ENCODE measurements at regions not wholly inside any gene's neighbourhood (a gene's known extent, or its start where the extent isn't known, plus 50 kb on each side); places are given as distances from the start of the nearest gene placed in this dataset.

- no peaks in the 10 kb centered on the region for H3K36me3 ChIP-seq (ENCODE audit: control insufficient read depth in 2 of 2, insufficient read depth in 1 of 2, low read length in 2 of 2)
- H3K9me3 ChIP-seq (ENCODE audit: control insufficient read depth, insufficient read depth, low read depth, low read length): no peaks in the 10 kb centered on the region
- H3K27ac ChIP-seq (ENCODE audit: extremely low read depth, low read depth, low read length): no peak overlapping the region
- ChIA-PET POLR2A (no interaction called here), CTCF (no interaction called here)
- H3K4me3 ChIP-seq (ENCODE audit: low read depth, low read length): no peak overlapping the region
- TF ChIP-seq ZNF155 (tag by site-specific recombination; IDR thresholded peaks at IDR 0.05) (no peak), ZNF626 (tag by site-specific recombination; IDR thresholded peaks at IDR 0.05) (no peak), ZNF23 (tag by site-specific recombination; IDR thresholded peaks at IDR 0.05; ENCODE audit: borderline replicate concordance) (no peak), PRDM1 (tag by site-specific recombination; IDR thresholded peaks at IDR 0.05) (no peak), KLF16 (tag by site-specific recombination; IDR thresholded peaks at IDR 0.05) (no peak), ZNF341 (tag by site-specific recombination; IDR thresholded peaks at IDR 0.05; ENCODE audit: low read depth) (no peak)
- H3K4me1 ChIP-seq (ENCODE audit: control insufficient read depth, insufficient read depth, low read length): no peaks in the 10 kb centered on the region
Observed at GRCh38 chr1:199265319-199265718, 626.5 kb downstream of the PTPRC start.

DNA sequence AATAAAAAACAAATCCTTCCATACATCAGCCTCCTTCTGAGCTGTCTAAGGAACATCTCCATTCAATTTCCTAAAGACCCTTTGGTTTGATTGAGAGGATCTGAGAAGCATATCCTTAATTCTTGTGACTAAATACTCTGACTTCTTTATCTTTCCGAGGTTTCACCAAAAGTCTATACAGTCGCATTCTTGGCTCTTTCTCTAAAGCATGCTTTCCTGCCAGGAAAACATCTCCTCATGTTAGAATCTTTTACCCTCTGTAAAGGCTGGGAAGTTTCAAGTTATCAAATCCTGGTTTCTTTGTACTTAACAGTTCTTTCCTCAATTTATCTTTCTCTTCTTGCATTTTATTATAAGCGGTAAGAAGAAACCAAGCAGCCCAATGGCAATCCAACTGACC is 630.4 kb downstream of the PTPRC start:
- ChIA-PET POLR2A (no interaction called here), CTCF (no interaction called here)
- H3K36me3 ChIP-seq (ENCODE audit: control insufficient read depth in 2 of 2, insufficient read depth in 1 of 2, low read length in 2 of 2): no peaks in the 10 kb centered on the region
- H3K4me1 ChIP-seq (ENCODE audit: control insufficient read depth, insufficient read depth, low read length): no peaks in the 10 kb centered on the region
- TF ChIP-seq, protein P1, sequence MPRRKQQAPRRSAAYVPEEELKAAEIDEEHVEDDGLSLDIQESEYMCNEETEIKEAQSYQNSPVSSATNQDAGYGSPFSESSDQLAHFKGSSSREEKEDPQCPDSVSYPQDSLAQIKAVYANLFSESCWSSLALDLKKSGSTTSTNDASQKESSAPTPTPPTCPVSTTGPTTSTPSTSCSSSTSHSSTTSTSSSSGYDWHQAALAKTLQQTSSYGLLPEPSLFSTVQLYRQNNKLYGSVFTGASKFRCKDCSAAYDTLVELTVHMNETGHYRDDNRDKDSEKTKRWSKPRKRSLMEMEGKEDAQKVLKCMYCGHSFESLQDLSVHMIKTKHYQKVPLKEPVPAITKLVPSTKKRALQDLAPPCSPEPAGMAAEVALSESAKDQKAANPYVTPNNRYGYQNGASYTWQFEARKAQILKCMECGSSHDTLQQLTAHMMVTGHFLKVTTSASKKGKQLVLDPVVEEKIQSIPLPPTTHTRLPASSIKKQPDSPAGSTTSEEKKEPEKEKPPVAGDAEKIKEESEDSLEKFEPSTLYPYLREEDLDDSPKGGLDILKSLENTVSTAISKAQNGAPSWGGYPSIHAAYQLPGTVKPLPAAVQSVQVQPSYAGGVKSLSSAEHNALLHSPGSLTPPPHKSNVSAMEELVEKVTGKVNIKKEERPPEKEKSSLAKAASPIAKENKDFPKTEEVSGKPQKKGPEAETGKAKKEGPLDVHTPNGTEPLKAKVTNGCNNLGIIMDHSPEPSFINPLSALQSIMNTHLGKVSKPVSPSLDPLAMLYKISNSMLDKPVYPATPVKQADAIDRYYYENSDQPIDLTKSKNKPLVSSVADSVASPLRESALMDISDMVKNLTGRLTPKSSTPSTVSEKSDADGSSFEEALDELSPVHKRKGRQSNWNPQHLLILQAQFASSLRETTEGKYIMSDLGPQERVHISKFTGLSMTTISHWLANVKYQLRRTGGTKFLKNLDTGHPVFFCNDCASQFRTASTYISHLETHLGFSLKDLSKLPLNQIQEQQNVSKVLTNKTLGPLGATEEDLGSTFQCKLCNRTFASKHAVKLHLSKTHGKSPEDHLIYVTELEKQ (tag by site-specific recombination; IDR thresholded peaks at IDR 0.05; ENCODE audit: borderline replicate concordance): no peak
- TF ChIP-seq ZNF664 (tag by site-specific recombination; IDR thresholded peaks at IDR 0.05) (no peak), ZBTB20 (tag by site-specific recombination; IDR thresholded peaks at IDR 0.05) (no peak), HOXC10 (CRISPR knock-in tag; IDR thresholded peaks at IDR 0.05) (no peak), ZSCAN30 (tag by site-specific recombination; IDR thresholded peaks at IDR 0.05) (no peak), SP2 (tag by site-specific recombination; IDR thresholded peaks at IDR 0.05) (no peak), ZNF548 (tag by site-specific recombination; IDR thresholded peaks at IDR 0.05) (no peak), ZNF223 (tag by site-specific recombination; IDR thresholded peaks at IDR 0.05) (no peak), ZFP41 (tag by site-specific recombination; IDR thresholded peaks at IDR 0.05; ENCODE audit: borderline replicate concordance) (no peak), ZNF16 (tag by site-specific recombination; IDR thresholded peaks at IDR 0.05; ENCODE audit: low read depth) (no peak), ZNF302 (tag by site-specific recombination; IDR thresholded peaks at IDR 0.05; ENCODE audit: low read depth) (no peak)
- TF ChIP-seq, protein P2, sequence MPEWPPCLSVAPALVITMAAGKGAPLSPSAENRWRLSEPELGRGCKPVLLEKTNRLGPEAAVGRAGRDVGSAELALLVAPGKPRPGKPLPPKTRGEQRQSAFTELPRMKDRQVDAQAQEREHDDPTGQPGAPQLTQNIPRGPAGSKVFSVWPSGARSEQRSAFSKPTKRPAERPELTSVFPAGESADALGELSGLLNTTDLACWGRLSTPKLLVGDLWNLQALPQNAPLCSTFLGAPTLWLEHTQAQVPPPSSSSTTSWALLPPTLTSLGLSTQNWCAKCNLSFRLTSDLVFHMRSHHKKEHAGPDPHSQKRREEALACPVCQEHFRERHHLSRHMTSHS (tag by site-specific recombination; IDR thresholded peaks at IDR 0.05): no peak
- H3K4me3 ChIP-seq (ENCODE audit: low read depth, low read length): no peak overlapping the region
- H3K9me3 ChIP-seq (ENCODE audit: control insufficient read depth, insufficient read depth, low read depth, low read length): no peaks in the 10 kb centered on the region
- no peak overlapping the region for H3K27ac ChIP-seq (ENCODE audit: extremely low read depth, low read depth, low read length)

GRCh38 chr1:199272139-199272544 is 633.3 kb downstream of the PTPRC start:
- no peak overlapping the region for H3K27ac ChIP-seq (ENCODE audit: extremely low read depth, low read depth, low read length)
- no peaks in the 10 kb centered on the region for H3K36me3 ChIP-seq (ENCODE audit: control insufficient read depth in 2 of 2, insufficient read depth in 1 of 2, low read length in 2 of 2)
- CTCF ChIA-PET: interaction anchor here (0.6 kb wide), 1 partner anchor 17 kb away, joined by 5 read pairs; no protein-coding TSS in a partner anchor
- H3K4me3 ChIP-seq (ENCODE audit: low read depth, low read length): no peak overlapping the region
- H3K9me3 ChIP-seq (ENCODE audit: control insufficient read depth, insufficient read depth, low read depth, low read length): no peaks in the 10 kb centered on the region
- POLR2A ChIA-PET: no interaction called here
- no peaks in the 10 kb centered on the region for H3K4me1 ChIP-seq (ENCODE audit: control insufficient read depth, insufficient read depth, low read length)
- TF ChIP-seq ZNF621 (tag by site-specific recombination; IDR thresholded peaks at IDR 0.05) (no peak), ZNF394 (tag by site-specific recombination; IDR thresholded peaks at IDR 0.05; ENCODE audit: borderline replicate concordance) (no peak), ZNF24 (tag by site-specific recombination; IDR thresholded peaks at IDR 0.05) (no peak), ZNF223 (tag by site-specific recombination; IDR thresholded peaks at IDR 0.05) (no peak), ZNF707 (tag by site-specific recombination; IDR thresholded peaks at IDR 0.05) (no peak), PRDM6 (tag by site-specific recombination; IDR thresholded peaks at IDR 0.05) (no peak), GLI2 (tag by site-specific recombination; IDR thresholded peaks at IDR 0.05; ENCODE audit: borderline replicate concordance, low read depth) (no peak), ZNF701 (tag by site-specific recombination; IDR thresholded peaks at IDR 0.05) (no peak), ZNF629 (tag by site-specific recombination; IDR thresholded peaks at IDR 0.05) (no peak)
- TF ChIP-seq, protein P3, sequence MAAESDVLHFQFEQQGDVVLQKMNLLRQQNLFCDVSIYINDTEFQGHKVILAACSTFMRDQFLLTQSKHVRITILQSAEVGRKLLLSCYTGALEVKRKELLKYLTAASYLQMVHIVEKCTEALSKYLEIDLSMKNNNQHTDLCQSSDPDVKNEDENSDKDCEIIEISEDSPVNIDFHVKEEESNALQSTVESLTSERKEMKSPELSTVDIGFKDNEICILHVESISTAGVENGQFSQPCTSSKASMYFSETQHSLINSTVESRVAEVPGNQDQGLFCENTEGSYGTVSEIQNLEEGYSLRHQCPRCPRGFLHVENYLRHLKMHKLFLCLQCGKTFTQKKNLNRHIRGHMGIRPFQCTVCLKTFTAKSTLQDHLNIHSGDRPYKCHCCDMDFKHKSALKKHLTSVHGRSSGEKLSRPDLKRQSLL (tag by site-specific recombination; IDR thresholded peaks at IDR 0.05): no peak

All from HEK293 (cell line).